PC-3 (cell line): ENCODE measurements at regions not wholly inside any gene's neighbourhood (a gene's known extent, or its start where the extent isn't known, plus 50 kb on each side); places are given as distances from the start of the nearest gene placed in this dataset.

Experiments used
- EZH2 ChIP-seq: fragments of 300-600 bp; sonication (generic); IDR thresholded peaks from one replicate; pipeline ENCODE4 v1.6.1; 2017; ENCODE audit warnings: antibody characterized with exemption, mild to moderate bottlenecking, low read length; ENCODE audit not compliant: unreplicated experiment
- TF ChIP-seq, protein P1 (sequence below): fragments of 300-600 bp; sonication (generic); conservative IDR thresholded peaks from 2 replicates; pipeline ENCODE4 v1.5.1; 2017; ENCODE audit warnings: antibody characterized with exemption, low read depth, mild to moderate bottlenecking, low read length

GRCh38 chr1:30305061-30305460 lies 418.3 kb downstream of the MATN1 start:
- TF ChIP-seq, protein P1, sequence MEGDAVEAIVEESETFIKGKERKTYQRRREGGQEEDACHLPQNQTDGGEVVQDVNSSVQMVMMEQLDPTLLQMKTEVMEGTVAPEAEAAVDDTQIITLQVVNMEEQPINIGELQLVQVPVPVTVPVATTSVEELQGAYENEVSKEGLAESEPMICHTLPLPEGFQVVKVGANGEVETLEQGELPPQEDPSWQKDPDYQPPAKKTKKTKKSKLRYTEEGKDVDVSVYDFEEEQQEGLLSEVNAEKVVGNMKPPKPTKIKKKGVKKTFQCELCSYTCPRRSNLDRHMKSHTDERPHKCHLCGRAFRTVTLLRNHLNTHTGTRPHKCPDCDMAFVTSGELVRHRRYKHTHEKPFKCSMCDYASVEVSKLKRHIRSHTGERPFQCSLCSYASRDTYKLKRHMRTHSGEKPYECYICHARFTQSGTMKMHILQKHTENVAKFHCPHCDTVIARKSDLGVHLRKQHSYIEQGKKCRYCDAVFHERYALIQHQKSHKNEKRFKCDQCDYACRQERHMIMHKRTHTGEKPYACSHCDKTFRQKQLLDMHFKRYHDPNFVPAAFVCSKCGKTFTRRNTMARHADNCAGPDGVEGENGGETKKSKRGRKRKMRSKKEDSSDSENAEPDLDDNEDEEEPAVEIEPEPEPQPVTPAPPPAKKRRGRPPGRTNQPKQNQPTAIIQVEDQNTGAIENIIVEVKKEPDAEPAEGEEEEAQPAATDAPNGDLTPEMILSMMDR, result no peak
- no peak for TF ChIP-seq EZH2
